A549 (cell line): ENCODE measurements at regions not wholly inside any gene's neighbourhood (a gene's known extent, or its start where the extent isn't known, plus 50 kb on each side); places are given as distances from the start of the nearest gene placed in this dataset.

Source experiments
- ATAC-seq, 2 experiments: fragments of 200-7000 bp in 1 of 2; fragments of >200 bp in 1 of 2; cut with Nextera tagmentation in 1 of 2; cut with Tn5 transposase in 1 of 2; 3 replicates each; pipeline versions ENCODE4 v1.8.0 to v1.9.1; 2018 to 2020; ENCODE audit warnings: mild to moderate bottlenecking in 1 of 2, moderate library complexity in 1 of 2
- CTCF ChIA-PET: fragments of 300-600 bp; sonication (Branson Sonifier 250); formaldehyde crosslinking; extraction: SDS; loops from one replicate; lab custom pipeline; 2021; ENCODE audit warnings: antibody characterized with exemption, inconsistent platforms; lab: Yijun Ruan, JAX
- POLR2A ChIA-PET: fragments of 350-600 bp; formaldehyde crosslinking; extraction: SDS; loops from one replicate; lab custom pipeline; 2021; ENCODE audit warnings: antibody characterized with exemption, inconsistent platforms; lab: Yijun Ruan, JAX
- DNase-seq, 2 experiments: peaks; one replicate each; pipeline versions ENCODE4 v3.0.0 to v3.0.0-alpha.2; 2011 to 2016; ENCODE audit warnings: low read depth in 1 of 2, low spot score in 1 of 2
- FAIRE-seq: peaks from 2 replicates; lab custom pipeline; 2011; peaks lifted over from hg19 to GRCh38; lab: Jason Lieb, UNC
- H3K27ac ChIP-seq, 2 experiments: fragments of >200 bp; sonication (Bioruptor Twin); formaldehyde crosslinking; 3 replicates each; pipeline ENCODE4 v1.5.1; 2016 to 2017
- H3K4me1 ChIP-seq: fragments of >200 bp; sonication (Bioruptor Twin); formaldehyde crosslinking; 3 replicates; pipeline ENCODE4 v1.6.1; 2016
- H3K4me2 ChIP-seq: fragments of >200 bp; sonication (Bioruptor Twin); formaldehyde crosslinking; 3 replicates; pipeline ENCODE4 v1.6.1; 2016
- H3K4me3 ChIP-seq: fragments of >200 bp; sonication (Bioruptor Twin); formaldehyde crosslinking; 3 replicates; pipeline ENCODE4 v1.5.1; 2016
- H3K9me3 ChIP-seq: fragments of >200 bp; sonication (Bioruptor Twin); formaldehyde crosslinking; 3 replicates; pipeline ENCODE4 v1.6.1; 2016
- ATOH8 ChIP-seq: fragments of 250-450 bp; sonication (Bioruptor Pico); IDR thresholded peaks from 2 replicates; pipeline ENCODE4 v1.5.0; 2020; ENCODE audit warnings: low read depth, mild to moderate bottlenecking, moderate library complexity
- BCL3 ChIP-seq: fragments of >200 bp; sonication (Bioruptor Twin); formaldehyde crosslinking; IDR thresholded peaks from 3 replicates; pipeline ENCODE4 v1.6.1; 2016
- CBX8 ChIP-seq: fragments of 200-600 bp; sonication (generic); IDR thresholded peaks from 2 replicates; pipeline ENCODE4 v1.6.1; 2016
- ELK1 ChIP-seq: fragments of 150-350 bp; IDR thresholded peaks from 2 replicates; pipeline ENCODE4 v1.6.1; 2014; ENCODE audit warnings: low read depth, mild to moderate bottlenecking, low read length
- FOSB ChIP-seq: fragments of 250-450 bp; sonication (Bioruptor Pico); IDR thresholded peaks from 2 replicates; pipeline ENCODE4 v1.5.0; 2020; ENCODE audit warnings: mild to moderate bottlenecking, moderate library complexity
- FOSL2 ChIP-seq, 2 experiments: fragments of 450-650 bp in 1 of 2; fragments of >200 bp in 1 of 2; sonication (Bioruptor Twin) in 1 of 2; formaldehyde crosslinking; IDR thresholded peaks; 2 replicates each; pipeline versions ENCODE4 v1.5.0 to v1.6.1; 2016 to 2020; ENCODE audit warnings: mild to moderate bottlenecking in 1 of 2, moderate library complexity in 1 of 2
- HMGXB4 ChIP-seq: fragments of 250-450 bp; sonication (Bioruptor Pico); IDR thresholded peaks from 2 replicates; pipeline ENCODE4 v1.5.0; 2021; ENCODE audit warnings: mild to moderate bottlenecking, moderate library complexity, borderline replicate concordance
- JUNB ChIP-seq: fragments of >200 bp; sonication (Bioruptor Twin); formaldehyde crosslinking; IDR thresholded peaks from 2 replicates; pipeline ENCODE4 v1.6.1; 2016
- KDM5A ChIP-seq: fragments of 200-600 bp; sonication (generic); IDR thresholded peaks from 2 replicates; pipeline ENCODE4 v1.6.1; 2016; ENCODE audit warnings: antibody characterized with exemption, mild to moderate bottlenecking
- MYC ChIP-seq: IDR thresholded peaks from 2 replicates; pipeline ENCODE4 v1.6.1; 2012; ENCODE audit warnings: mild to moderate bottlenecking, inconsistent platforms, low read length, improper control_type of control experiment, borderline replicate concordance
- NR3C1 ChIP-seq: fragments of >200 bp; sonication (Bioruptor Twin); formaldehyde crosslinking; IDR thresholded peaks from 3 replicates; pipeline ENCODE4 v1.6.1; 2017
- POLR2A ChIP-seq: IDR thresholded peaks from 2 replicates; pipeline ENCODE4 v1.6.1; 2012; ENCODE audit warnings: mild to moderate bottlenecking, low read length
- RCOR1 ChIP-seq: fragments of 150-350 bp; IDR thresholded peaks from 2 replicates; pipeline ENCODE4 v1.6.1; 2014; ENCODE audit warnings: antibody characterized with exemption, low read length, low read depth
- TFCP2L1 ChIP-seq: fragments of 250-450 bp; sonication (Bioruptor Pico); IDR thresholded peaks from 2 replicates; pipeline ENCODE4 v1.5.0; 2021; ENCODE audit warnings: mild to moderate bottlenecking
- USF2 ChIP-seq: fragments of 450-650 bp; IDR thresholded peaks from 2 replicates; pipeline ENCODE4 v1.6.1; 2014; ENCODE audit warnings: antibody characterized with exemption
- ZFP36 ChIP-seq: fragments of 450-650 bp; IDR thresholded peaks from 2 replicates; pipeline ENCODE4 v1.6.1; 2014; ENCODE audit warnings: borderline replicate concordance; ENCODE audit not compliant: partially characterized antibody
- ZSCAN20 ChIP-seq: fragments of 250-450 bp; sonication (Bioruptor Pico); IDR thresholded peaks from 2 replicates; pipeline ENCODE4 v1.8.0; 2022; ENCODE audit warnings: mild to moderate bottlenecking, moderate library complexity
- WGBS: methylation state at CpG from one replicate; pipeline ENCODE4 v1.1.6; 2017; ENCODE audit errors: missing lambda C conversion rate; 5-methylcytosine and 5-hydroxymethylcytosine counted together
- TF ChIP-seq, protein P1 (sequence below): fragments of >200 bp; sonication (Bioruptor Twin); formaldehyde crosslinking; IDR thresholded peaks from 3 replicates; pipeline ENCODE4 v1.5.1; 2016

GRCh38 chr3:139774560-139775302, 97.0 kb upstream of the NMNAT3 start:
- POLR2A ChIA-PET, result no interaction called here
- no peak for DNase-seq

More at GRCh38 chr3:139774560-139775302, 97.0 kb upstream of the NMNAT3 start:
- ATAC-seq, result no peak
- no peak for TF ChIP-seq CBX8
- TF ChIP-seq FOSL2 (IDR thresholded peaks at IDR 0.05), result no peak
- TF ChIP-seq FOSL2 (CRISPR knock-in tag; IDR thresholded peaks at IDR 0.05), result no peak
- no peak for TF ChIP-seq HMGXB4 (CRISPR knock-in tag)
- no peak for TF ChIP-seq USF2
- TF ChIP-seq RCOR1, result no peak
- TF ChIP-seq JUNB, result no peak
- no peak for TF ChIP-seq MYC
- TF ChIP-seq KDM5A, result no peak
- TF ChIP-seq POLR2A, result no peak
- TF ChIP-seq TFCP2L1, result no peak
- TF ChIP-seq, protein P1, sequence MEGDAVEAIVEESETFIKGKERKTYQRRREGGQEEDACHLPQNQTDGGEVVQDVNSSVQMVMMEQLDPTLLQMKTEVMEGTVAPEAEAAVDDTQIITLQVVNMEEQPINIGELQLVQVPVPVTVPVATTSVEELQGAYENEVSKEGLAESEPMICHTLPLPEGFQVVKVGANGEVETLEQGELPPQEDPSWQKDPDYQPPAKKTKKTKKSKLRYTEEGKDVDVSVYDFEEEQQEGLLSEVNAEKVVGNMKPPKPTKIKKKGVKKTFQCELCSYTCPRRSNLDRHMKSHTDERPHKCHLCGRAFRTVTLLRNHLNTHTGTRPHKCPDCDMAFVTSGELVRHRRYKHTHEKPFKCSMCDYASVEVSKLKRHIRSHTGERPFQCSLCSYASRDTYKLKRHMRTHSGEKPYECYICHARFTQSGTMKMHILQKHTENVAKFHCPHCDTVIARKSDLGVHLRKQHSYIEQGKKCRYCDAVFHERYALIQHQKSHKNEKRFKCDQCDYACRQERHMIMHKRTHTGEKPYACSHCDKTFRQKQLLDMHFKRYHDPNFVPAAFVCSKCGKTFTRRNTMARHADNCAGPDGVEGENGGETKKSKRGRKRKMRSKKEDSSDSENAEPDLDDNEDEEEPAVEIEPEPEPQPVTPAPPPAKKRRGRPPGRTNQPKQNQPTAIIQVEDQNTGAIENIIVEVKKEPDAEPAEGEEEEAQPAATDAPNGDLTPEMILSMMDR, result no peak
- TF ChIP-seq ZFP36, result no peak
- TF ChIP-seq NR3C1, result no peak
- no peak for TF ChIP-seq FOSB (CRISPR knock-in tag)
- no peak for TF ChIP-seq ATOH8
- TF ChIP-seq BCL3, result no peak
- TF ChIP-seq ELK1, result no peak
- no peak for TF ChIP-seq ZSCAN20 (CRISPR knock-in tag)
- no peaks in the 10 kb centered on the region for H3K9me3 ChIP-seq
- CTCF ChIA-PET, result no interaction called here
- no peak overlapping the region for H3K27ac ChIP-seq
- no peak for FAIRE-seq
- no peak overlapping the region for H3K4me2 ChIP-seq
- WGBS, result 30% methylated on average over 7 of the region's 7 CpGs
- H3K4me1 ChIP-seq, result no peaks in the 10 kb centered on the region
- no peak overlapping the region for H3K4me3 ChIP-seq
